Activated CD8-positive, alpha-beta T cell treated with anti-CD3 and anti-CD28 coated beads, Interleukin-2, amount 10 ng/mL, durations not matched to agents 7 days and 5 days (primary cell): ENCODE measurements at regions not wholly inside any gene's neighbourhood (a gene's known extent, or its start where the extent isn't known, plus 50 kb on each side); places are given as distances from the start of the nearest gene placed in this dataset.
"Not testable (repeated sequence)": the region's sequence is repeated elsewhere in the genome, so short reads cannot be mapped to it uniquely, and the experiment has no call there.

Source experiments
- ATAC-seq: fragments of 150-1000 bp; cut with Tn5 transposase; one replicate; pipeline ENCODE4 v1.10.0; 2021; ENCODE audit warnings: moderate library complexity
- CTCF ChIA-PET: fragments of 350-600 bp; sonication (Branson Sonifier 250); formaldehyde crosslinking; loops from one replicate; lab custom pipeline; 2021; ENCODE audit warnings: antibody characterized with exemption; lab: Charles Lee
- POLR2A ChIA-PET: fragments of 350-600 bp; sonication (Branson Sonifier 250); formaldehyde crosslinking; loops from one replicate; lab custom pipeline; 2021; ENCODE audit warnings: antibody characterized with exemption; lab: Charles Lee
- DNase-seq: peaks from one replicate; pipeline ENCODE4 v3.0.0-alpha.2; 2020
- H3K27ac Mint-ChIP-seq: one replicate; pipeline ENCODE4 v1.8.0; 2021; ENCODE audit warnings: mild to moderate bottlenecking, mixed read lengths
- H3K27me3 Mint-ChIP-seq: one replicate; pipeline ENCODE4 v1.8.0; 2021; ENCODE audit warnings: low read depth, mixed read lengths
- H3K36me3 Mint-ChIP-seq: one replicate; pipeline ENCODE4 v1.8.0; 2021; ENCODE audit warnings: low read depth, mixed read lengths
- H3K4me1 Mint-ChIP-seq: one replicate; pipeline ENCODE4 v1.8.0; 2021; ENCODE audit warnings: low read depth, mixed read lengths
- H3K4me3 Mint-ChIP-seq: one replicate; pipeline ENCODE4 v1.8.0; 2021; ENCODE audit warnings: mild to moderate bottlenecking, mixed read lengths
- H3K9me3 Mint-ChIP-seq: one replicate; pipeline ENCODE4 v1.8.0; 2022; ENCODE audit warnings: mixed read lengths; ENCODE audit not compliant: insufficient read depth

DNA sequence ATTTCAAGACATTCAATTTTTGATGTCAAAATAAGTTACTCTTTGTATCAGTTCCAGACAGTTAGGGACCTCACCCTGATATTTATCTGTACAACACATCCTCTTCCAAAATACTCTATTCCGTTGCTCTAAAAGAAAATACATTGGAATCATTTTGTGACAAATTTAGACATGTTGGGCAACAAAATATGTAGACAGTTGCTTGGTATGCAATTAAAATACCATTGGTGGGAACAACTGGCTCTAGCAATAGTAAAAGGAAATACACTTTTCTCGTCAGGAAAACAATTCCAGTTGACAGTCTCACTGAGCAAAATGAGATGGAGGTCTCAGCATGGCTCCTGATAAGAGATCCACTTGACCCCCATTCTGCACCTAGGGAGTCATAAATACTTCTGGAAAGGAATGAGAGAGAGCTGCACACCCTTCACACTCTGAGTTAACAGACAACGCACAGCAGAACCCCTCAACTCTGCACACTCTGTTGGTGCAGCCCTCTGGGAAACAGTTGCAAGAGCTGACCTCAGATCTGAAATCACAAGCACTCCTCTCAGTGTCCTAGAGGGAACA lies 171.3 kb upstream of the NT5E start:
- DNase-seq (no peak), ATAC-seq (no peak)
- H3K4me3 Mint-ChIP-seq = no peak overlapping the region
- H3K27ac Mint-ChIP-seq = no peak overlapping the region
- H3K4me1 Mint-ChIP-seq = no peaks in the 10 kb centered on the region
- peaks cover 4% of the 10 kb centered on the region for H3K9me3 Mint-ChIP-seq
- POLR2A ChIA-PET = no interaction called here
- no peaks in the 10 kb centered on the region for H3K36me3 Mint-ChIP-seq
- CTCF ChIA-PET = no interaction called here
- peaks cover 5% of the 10 kb centered on the region for H3K27me3 Mint-ChIP-seq

DNA sequence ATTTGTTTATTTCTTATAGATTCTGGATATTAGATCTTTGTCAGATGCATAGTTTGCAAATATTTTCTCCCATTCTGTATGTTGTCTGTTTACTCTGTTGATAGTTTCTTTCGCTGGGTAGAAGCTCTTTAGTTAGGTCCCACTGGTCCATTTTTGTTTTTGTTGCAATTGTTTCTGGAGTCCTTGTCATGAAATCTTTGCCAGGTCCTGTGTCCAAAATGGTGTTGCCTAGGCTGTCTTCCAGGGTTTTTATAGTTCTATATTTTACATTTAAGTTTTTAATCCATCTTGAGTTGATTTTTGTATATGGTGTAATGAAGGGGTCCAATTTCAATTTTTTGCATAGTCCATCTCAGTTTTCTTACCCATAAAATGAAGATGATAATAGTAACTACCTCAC lies 173.9 kb upstream of the NT5E start:
- CTCF ChIA-PET, H3K36me3 Mint-ChIP-seq, POLR2A ChIA-PET, ATAC-seq, H3K9me3 Mint-ChIP-seq, H3K4me3 Mint-ChIP-seq, H3K27ac Mint-ChIP-seq, DNase-seq, H3K4me1 Mint-ChIP-seq, H3K27me3 Mint-ChIP-seq: not testable (repeated sequence)

DNA sequence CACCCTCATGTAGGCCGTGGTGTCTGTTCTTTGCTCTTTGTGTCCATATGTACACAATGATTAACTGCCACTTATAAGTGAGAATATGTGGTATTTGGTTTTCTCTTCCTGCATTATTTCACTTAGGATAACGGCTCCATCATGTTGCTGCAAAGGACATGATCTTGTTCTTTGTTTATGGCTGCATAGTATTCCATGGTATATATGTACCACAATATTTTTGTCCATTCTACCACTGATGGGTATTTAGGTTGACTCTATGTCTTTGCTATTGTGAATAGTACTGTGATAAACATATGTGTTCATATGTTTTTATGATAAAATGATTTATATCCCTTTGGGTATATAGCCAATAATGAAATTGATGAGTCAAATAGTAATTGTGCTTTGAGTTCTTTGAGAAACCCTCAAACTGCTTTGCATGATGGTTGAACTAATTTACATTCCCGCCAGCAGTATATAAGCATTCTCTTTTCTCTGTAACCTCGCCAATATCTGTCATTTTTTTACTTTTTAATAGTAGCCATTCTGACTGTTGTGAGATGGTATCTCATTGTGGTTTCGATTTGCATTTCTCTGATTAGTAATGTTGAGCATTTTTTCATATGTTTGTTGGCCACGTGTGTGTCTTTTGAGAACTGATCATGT lies 174.4 kb upstream of the NT5E start:
- Mint-ChIP-seq H3K9me3 (peaks cover 4% of the 10 kb centered on the region), H3K4me1 (no peaks in the 10 kb centered on the region), H3K27me3 (no peaks in the 10 kb centered on the region), H3K27ac (no peak overlapping the region), H3K4me3 (no peak overlapping the region), H3K36me3 (no peaks in the 10 kb centered on the region)
- ChIA-PET POLR2A (no interaction called here), CTCF (no interaction called here)
- DNase-seq (no peak), ATAC-seq (no peak)

DNA sequence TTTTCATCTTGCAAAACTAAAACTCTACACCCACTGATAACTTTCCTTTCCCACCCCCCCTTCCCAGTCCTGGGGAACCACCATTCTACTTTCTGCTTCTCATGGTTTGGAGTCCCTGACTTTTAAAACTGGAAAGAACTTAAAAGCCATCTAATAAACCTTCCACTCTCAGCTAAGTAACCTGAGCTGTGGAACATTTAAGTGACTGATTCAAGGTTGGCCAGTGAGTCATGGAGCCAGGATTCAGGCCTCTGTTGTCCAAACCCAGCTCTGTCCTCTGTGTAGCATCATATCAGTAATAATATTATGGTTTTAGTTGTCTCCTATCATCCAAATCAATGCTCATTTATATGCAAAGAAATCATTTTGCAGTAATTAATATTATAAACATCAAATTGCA lies 176.0 kb upstream of the NT5E start:
- ChIA-PET CTCF (no interaction called here), POLR2A (no interaction called here)
- H3K4me1 Mint-ChIP-seq = no peaks in the 10 kb centered on the region
- H3K36me3 Mint-ChIP-seq = no peaks in the 10 kb centered on the region
- peaks cover 4% of the 10 kb centered on the region for H3K9me3 Mint-ChIP-seq
- DNase-seq (no peak), ATAC-seq (no peak)
- no peak overlapping the region for H3K27ac Mint-ChIP-seq
- H3K27me3 Mint-ChIP-seq = no peaks in the 10 kb centered on the region
- no peak overlapping the region for H3K4me3 Mint-ChIP-seq

DNA sequence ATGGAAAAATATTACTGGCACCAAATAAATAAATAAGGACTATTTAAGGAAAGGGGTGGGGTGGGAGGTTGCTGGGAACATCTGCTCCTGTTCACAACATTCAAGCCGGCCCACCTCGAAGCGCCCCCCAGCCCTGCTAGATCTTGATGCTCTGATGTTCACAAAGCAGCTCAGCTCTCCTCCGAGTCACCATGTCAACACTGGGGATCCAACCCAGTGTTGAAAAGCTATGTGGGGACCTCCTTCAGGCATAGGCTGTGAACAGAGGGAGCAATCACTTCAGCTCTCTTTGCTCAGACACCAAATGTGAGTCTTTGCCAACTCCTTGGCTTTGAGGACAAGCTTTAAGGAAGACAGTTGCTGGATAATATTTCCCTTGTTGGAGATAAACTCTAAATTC lies 176.8 kb upstream of the NT5E start:
- no peak overlapping the region for H3K4me3 Mint-ChIP-seq
- POLR2A ChIA-PET = no interaction called here
- no peaks in the 10 kb centered on the region for H3K27me3 Mint-ChIP-seq
- H3K27ac Mint-ChIP-seq = no peak overlapping the region
- no peaks in the 10 kb centered on the region for H3K4me1 Mint-ChIP-seq
- H3K9me3 Mint-ChIP-seq = peaks cover 4% of the 10 kb centered on the region
- DNase-seq (no peak), ATAC-seq (no peak)
- CTCF ChIA-PET = no interaction called here
- no peaks in the 10 kb centered on the region for H3K36me3 Mint-ChIP-seq

DNA sequence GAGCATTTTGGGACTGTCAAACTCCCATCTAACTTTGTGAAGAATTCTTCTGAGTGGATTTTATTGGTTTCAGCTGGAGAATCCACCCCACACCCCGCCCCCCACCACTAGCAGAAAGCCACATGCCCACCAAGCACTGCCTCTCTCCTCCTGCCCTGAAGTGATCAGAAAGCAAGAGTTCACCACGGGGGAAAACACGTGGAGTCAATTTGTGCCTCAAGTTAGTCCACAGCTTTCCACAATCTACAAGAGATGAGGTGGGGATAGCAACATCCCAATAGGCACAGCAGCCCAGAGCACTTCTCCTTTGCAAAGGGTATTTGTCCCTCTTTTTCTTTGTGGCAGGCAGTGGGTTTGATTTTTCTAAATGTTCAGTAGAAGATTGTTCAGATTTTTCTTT lies 177.3 kb upstream of the NT5E start:
- no peak for ATAC-seq
- H3K4me3 Mint-ChIP-seq = no peak overlapping the region
- POLR2A ChIA-PET = no interaction called here
- H3K36me3 Mint-ChIP-seq = no peaks in the 10 kb centered on the region
- no peaks in the 10 kb centered on the region for H3K27me3 Mint-ChIP-seq
- no peak for DNase-seq
- CTCF ChIA-PET = no interaction called here
- peaks cover 4% of the 10 kb centered on the region for H3K9me3 Mint-ChIP-seq
- H3K4me1 Mint-ChIP-seq = no peaks in the 10 kb centered on the region
- H3K27ac Mint-ChIP-seq = no peak overlapping the region

DNA sequence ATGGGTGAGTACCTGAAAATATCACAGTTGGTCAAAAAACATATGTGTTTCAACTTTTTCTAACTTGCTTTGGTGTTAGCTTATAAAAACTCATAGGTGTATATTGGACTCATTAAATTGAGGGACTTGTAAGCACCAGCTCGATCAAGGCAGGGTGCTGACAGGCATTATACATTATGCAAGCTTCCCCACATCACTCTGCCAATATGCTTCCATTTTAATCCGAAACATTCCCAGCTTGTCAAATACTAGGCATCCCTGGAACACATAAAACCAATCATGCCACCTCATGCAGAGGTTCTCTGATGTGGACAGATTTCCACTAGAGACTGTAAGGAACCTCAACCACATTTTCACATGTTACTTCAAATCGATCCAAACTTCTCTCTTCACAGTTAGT lies 187.3 kb upstream of the NT5E start:
- Mint-ChIP-seq H3K27me3 (no peaks in the 10 kb centered on the region), H3K4me3 (no peak overlapping the region), H3K9me3 (no peaks in the 10 kb centered on the region), H3K4me1 (no peaks in the 10 kb centered on the region), H3K27ac (no peak overlapping the region), H3K36me3 (no peaks in the 10 kb centered on the region)
- CTCF ChIA-PET = no interaction called here
- DNase-seq = no peak
- POLR2A ChIA-PET = no interaction called here
- ATAC-seq = no peak

DNA sequence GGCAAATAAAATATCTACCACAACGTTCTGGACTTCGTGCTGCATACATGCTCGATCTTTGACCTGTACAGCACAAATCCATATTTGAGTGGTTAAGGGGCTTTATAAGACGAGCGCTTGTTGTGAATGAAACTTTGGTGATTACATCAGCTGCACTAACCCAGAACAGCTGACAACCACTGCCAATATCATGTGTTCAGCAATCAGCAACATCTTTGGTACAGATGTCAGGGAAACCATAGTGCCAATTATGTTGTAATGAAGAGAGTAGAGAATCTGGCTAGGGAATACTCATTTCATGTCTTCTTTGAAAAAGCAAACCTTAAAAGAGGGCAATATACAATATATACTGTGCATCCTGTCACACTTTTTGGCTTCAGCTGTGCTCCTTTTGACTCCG lies 188.6 kb upstream of the NT5E start:
- POLR2A ChIA-PET = interaction anchor here (0.7 kb wide), 1 partner anchor 16 kb away, joined by 4 read pairs; no protein-coding TSS in a partner anchor
- no peak overlapping the region for H3K4me3 Mint-ChIP-seq
- H3K27ac Mint-ChIP-seq = no peak overlapping the region
- H3K4me1 Mint-ChIP-seq = no peaks in the 10 kb centered on the region
- CTCF ChIA-PET = no interaction called here
- no peak for DNase-seq
- H3K9me3 Mint-ChIP-seq = no peaks in the 10 kb centered on the region
- H3K36me3 Mint-ChIP-seq = no peaks in the 10 kb centered on the region
- no peak for ATAC-seq
- no peaks in the 10 kb centered on the region for H3K27me3 Mint-ChIP-seq

DNA sequence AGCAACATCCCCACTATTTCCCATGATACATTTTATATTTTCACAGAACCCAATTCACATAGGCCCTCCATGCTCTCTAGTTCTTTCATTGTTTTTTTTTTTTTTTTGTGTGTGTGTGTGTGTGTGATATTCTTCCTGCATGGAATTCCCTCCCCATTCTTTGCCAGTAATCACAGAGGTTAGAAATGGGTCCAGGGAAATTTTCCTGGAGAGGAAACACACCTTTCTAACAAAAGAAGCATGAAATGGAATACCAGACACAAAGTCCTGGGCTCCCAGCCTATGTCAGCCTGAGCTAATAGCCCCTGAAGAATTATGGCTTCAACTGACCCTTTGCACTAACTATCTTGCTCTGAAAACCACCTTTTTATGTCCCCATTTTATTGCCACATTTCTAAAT lies 194.2 kb upstream of the NT5E start:
- DNase-seq (no peak), ATAC-seq (no peak)
- H3K9me3 Mint-ChIP-seq = no peaks in the 10 kb centered on the region
- no peak overlapping the region for H3K27ac Mint-ChIP-seq
- no peak overlapping the region for H3K4me3 Mint-ChIP-seq
- no peaks in the 10 kb centered on the region for H3K36me3 Mint-ChIP-seq
- POLR2A ChIA-PET = no interaction called here
- no peaks in the 10 kb centered on the region for H3K4me1 Mint-ChIP-seq
- peaks cover 1% of the 10 kb centered on the region for H3K27me3 Mint-ChIP-seq
- CTCF ChIA-PET = no interaction called here

DNA sequence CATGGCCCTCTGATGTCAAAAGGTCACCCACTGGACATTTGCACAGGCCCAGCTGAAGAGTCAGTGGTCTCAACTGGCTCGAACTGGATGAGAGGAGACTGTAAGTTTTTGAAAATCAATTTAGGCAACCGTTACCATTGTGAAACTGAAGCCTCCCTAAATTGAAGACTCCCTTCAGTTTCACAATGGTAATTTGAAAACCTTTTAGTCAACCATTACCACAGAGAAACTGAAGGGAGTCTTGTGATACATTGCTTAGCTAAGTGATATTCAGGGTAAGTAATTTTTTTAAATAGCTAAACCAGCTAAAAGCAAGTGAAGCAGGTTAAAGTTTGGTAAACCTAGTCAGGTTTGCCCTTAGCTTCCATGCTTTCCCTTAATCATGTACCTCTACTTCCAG lies 197.3 kb upstream of the NT5E start:
- POLR2A ChIA-PET = no interaction called here
- H3K27ac Mint-ChIP-seq = no peak overlapping the region

DNA sequence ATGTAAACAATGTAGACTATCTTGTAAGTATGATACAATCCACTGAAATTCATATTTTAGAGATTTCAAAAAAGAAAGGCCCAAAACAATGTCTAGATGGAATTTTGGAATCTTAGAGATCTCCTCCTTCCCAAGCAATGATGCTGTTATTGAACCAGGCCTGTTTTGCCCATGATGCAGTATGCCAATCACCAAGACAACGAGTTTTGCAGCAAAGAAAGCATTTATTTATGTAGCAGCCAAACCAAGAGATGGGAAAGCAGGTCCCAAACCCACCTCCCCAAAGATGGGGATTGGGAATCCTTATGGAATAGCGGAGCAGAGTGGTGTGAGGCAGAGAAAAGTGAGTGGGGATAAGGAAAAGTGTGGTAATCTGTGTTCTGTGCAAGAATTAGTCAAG lies 197.8 kb upstream of the NT5E start:
- CTCF ChIA-PET = no interaction called here
- Mint-ChIP-seq H3K9me3 (no peaks in the 10 kb centered on the region), H3K4me3 (no peak overlapping the region), H3K36me3 (no peaks in the 10 kb centered on the region), H3K27me3 (peaks cover 1% of the 10 kb centered on the region), H3K4me1 (no peaks in the 10 kb centered on the region), H3K27ac (no peak overlapping the region)
- DNase-seq (no peak), ATAC-seq (no peak)
- POLR2A ChIA-PET = no interaction called here

More for the DNA sequence above, 197.3 kb upstream of the NT5E start:
- Mint-ChIP-seq H3K27me3 (peaks cover 1% of the 10 kb centered on the region), H3K9me3 (no peaks in the 10 kb centered on the region), H3K4me3 (no peak overlapping the region), H3K36me3 (no peaks in the 10 kb centered on the region), H3K4me1 (no peaks in the 10 kb centered on the region)
- CTCF ChIA-PET = no interaction called here
- DNase-seq (no peak), ATAC-seq (no peak)

DNA sequence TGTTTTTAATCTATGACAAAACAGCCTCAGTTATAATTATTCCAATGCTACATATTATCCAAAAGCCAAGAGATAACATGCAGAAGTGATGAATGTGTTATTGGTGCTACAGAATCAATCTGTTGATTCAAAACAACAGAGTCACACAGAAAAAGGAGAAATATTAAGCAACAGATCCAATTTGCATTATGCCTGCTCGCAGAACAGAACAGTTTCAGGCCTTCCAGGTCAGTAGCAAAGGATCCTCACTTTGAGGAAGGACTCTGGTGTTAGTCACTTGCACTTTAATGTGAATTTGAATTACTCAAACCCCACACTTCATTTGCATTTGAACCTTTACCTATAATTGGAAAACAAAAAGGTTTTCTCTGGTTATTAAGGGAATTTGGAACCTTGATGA lies 198.6 kb upstream of the NT5E start:
- POLR2A ChIA-PET = no interaction called here
- H3K36me3 Mint-ChIP-seq = no peaks in the 10 kb centered on the region
- ATAC-seq (no peak), DNase-seq (no peak)
- H3K27ac Mint-ChIP-seq = no peak overlapping the region
- H3K4me1 Mint-ChIP-seq = no peaks in the 10 kb centered on the region
- H3K27me3 Mint-ChIP-seq = peaks cover 1% of the 10 kb centered on the region
- CTCF ChIA-PET = no interaction called here
- no peak overlapping the region for H3K4me3 Mint-ChIP-seq
- no peaks in the 10 kb centered on the region for H3K9me3 Mint-ChIP-seq
